ENCODE measurements at regions not wholly inside any gene's neighbourhood (a gene's known extent, or its start where the extent isn't known, plus 50 kb on each side); places are given as distances from the start of the nearest gene placed in this dataset.

DNA sequence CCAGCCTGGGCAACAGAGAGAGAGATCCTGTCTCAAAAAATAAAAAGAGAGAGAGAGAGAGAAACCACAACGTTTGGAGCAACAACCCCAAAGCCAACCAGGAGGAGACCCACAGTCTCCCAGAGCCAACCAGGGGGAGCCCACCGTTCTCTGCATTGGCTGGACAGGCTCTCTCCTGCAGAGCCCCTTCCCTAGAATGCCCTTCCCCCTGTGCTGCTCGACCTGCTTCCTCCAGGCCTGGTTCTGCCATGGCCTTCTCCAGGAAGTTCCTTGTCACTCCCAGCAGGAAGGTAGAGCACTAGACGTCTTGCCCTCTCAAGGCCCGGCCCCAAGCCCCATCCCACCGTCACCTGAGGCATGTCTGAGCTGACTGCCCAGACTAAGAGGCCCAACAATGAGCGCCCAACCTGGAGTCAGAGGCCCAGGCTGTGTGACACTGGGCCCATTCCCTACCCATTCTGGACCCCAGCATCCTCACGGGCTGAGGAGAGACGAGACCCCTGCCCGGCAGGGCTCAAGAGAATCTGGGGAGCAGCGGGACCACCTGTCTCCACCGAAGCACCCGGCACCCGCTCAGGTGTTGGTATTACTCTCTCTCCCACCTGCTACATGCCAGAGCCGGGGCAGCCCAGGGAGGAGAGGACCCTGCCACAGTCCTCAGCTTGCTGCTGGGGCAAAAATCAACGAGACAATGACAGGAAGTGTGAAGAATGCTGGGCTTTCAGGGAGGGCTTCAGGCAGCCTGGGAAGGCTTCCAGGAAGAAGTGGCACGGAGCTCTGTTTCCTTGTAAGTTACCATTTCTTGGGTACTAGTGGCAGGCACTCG is 61.2 kb downstream of the DIO3 start:
- Histone ChIP-seq H3K4me3 (ENCODE audit: low read depth in 2 of 2, low read length in 2 of 2) (no peak overlapping the region), H3K27ac (ENCODE audit: low read length) (no peak overlapping the region), H3K27me3 (ENCODE audit: control insufficient read depth, insufficient read depth, low read length) (no peaks in the 10 kb centered on the region), H3K4me1 (ENCODE audit: control insufficient read depth, insufficient read depth, low read length) (no peaks in the 10 kb centered on the region), H3K36me3 (ENCODE audit: control insufficient read depth, insufficient read depth, low read length) (no peaks in the 10 kb centered on the region), H3K9me3 (ENCODE audit: control insufficient read depth, insufficient read depth, low read depth, low read length) (no peaks in the 10 kb centered on the region)
- BruUV-seq (replicated peaks), result no TSS peak
- DNase-seq (ENCODE audit: low read depth, low spot score) (no peak), ATAC-seq (no peak)
- ChIA-PET POLR2A (no interaction called here), CTCF (interaction anchor here (0.6 kb wide), 1 partner anchor 702 kb away, joined by 3 read pairs; no protein-coding TSS in a partner anchor)
- TF ChIP-seq, protein P1, sequence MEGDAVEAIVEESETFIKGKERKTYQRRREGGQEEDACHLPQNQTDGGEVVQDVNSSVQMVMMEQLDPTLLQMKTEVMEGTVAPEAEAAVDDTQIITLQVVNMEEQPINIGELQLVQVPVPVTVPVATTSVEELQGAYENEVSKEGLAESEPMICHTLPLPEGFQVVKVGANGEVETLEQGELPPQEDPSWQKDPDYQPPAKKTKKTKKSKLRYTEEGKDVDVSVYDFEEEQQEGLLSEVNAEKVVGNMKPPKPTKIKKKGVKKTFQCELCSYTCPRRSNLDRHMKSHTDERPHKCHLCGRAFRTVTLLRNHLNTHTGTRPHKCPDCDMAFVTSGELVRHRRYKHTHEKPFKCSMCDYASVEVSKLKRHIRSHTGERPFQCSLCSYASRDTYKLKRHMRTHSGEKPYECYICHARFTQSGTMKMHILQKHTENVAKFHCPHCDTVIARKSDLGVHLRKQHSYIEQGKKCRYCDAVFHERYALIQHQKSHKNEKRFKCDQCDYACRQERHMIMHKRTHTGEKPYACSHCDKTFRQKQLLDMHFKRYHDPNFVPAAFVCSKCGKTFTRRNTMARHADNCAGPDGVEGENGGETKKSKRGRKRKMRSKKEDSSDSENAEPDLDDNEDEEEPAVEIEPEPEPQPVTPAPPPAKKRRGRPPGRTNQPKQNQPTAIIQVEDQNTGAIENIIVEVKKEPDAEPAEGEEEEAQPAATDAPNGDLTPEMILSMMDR (IDR thresholded peaks at IDR 0.05), result no peak
- no peak for TF ChIP-seq POLR2AphosphoS5 (IDR thresholded peaks at IDR 0.05; ENCODE audit: low read depth, low read length)
- TF ChIP-seq, protein P2, sequence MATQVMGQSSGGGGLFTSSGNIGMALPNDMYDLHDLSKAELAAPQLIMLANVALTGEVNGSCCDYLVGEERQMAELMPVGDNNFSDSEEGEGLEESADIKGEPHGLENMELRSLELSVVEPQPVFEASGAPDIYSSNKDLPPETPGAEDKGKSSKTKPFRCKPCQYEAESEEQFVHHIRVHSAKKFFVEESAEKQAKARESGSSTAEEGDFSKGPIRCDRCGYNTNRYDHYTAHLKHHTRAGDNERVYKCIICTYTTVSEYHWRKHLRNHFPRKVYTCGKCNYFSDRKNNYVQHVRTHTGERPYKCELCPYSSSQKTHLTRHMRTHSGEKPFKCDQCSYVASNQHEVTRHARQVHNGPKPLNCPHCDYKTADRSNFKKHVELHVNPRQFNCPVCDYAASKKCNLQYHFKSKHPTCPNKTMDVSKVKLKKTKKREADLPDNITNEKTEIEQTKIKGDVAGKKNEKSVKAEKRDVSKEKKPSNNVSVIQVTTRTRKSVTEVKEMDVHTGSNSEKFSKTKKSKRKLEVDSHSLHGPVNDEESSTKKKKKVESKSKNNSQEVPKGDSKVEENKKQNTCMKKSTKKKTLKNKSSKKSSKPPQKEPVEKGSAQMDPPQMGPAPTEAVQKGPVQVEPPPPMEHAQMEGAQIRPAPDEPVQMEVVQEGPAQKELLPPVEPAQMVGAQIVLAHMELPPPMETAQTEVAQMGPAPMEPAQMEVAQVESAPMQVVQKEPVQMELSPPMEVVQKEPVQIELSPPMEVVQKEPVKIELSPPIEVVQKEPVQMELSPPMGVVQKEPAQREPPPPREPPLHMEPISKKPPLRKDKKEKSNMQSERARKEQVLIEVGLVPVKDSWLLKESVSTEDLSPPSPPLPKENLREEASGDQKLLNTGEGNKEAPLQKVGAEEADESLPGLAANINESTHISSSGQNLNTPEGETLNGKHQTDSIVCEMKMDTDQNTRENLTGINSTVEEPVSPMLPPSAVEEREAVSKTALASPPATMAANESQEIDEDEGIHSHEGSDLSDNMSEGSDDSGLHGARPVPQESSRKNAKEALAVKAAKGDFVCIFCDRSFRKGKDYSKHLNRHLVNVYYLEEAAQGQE (IDR thresholded peaks at IDR 0.05; ENCODE audit: insufficient read depth in 1 of 2, low read depth in 2 of 2, low read length in 1 of 2), result no peak
- TF ChIP-seq SIN3A (IDR thresholded peaks at IDR 0.05; ENCODE audit: borderline replicate concordance, insufficient read depth, low read depth, low read length), result no peak
- TF ChIP-seq TCF7L2 (IDR thresholded peaks at IDR 0.05; ENCODE audit: low read depth, low read length), result no peak
- in situ Hi-C loops (cut with HindIII; ENCODE audit: low pct_unique_long_range_greater_than_20kb, low sequenced_read_pairs) (no loop called here), intact Hi-C loops (cut with micrococcal nuclease; ENCODE audit: unreplicated experiment) (no loop called here)

DNA sequence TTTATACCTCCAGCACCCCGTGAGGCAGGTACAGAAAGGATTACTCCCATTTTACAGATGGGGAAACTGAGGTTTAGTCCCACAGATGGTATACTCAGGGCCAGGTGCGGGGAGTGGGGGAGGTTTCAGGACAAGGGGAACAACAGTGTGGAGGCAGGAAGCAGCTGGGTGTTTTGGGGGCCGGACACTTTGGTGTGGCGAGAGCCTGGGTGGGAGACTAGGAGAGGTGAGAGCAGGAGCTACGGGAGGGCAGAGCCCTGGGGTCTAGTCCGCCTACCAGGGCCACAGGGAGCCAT is 61.7 kb downstream of the DIO3 start:
- Histone ChIP-seq H3K9me3 (ENCODE audit: control insufficient read depth, insufficient read depth, low read depth, low read length) (no peaks in the 10 kb centered on the region), H3K4me1 (ENCODE audit: control insufficient read depth, insufficient read depth, low read length) (no peaks in the 10 kb centered on the region), H3K27ac (ENCODE audit: low read length) (no peak overlapping the region), H3K27me3 (ENCODE audit: control insufficient read depth, insufficient read depth, low read length) (no peaks in the 10 kb centered on the region), H3K36me3 (ENCODE audit: control insufficient read depth, insufficient read depth, low read length) (no peaks in the 10 kb centered on the region), H3K4me3 (ENCODE audit: low read depth in 2 of 2, low read length in 2 of 2) (no peak overlapping the region)
- intact Hi-C loops (cut with micrococcal nuclease; ENCODE audit: unreplicated experiment), result no loop called here
- ATAC-seq (no peak), DNase-seq (ENCODE audit: low read depth, low spot score) (no peak)
- no peak for TF ChIP-seq TCF7L2 (IDR thresholded peaks at IDR 0.05; ENCODE audit: low read depth, low read length)
- TF ChIP-seq POLR2AphosphoS5 (IDR thresholded peaks at IDR 0.05; ENCODE audit: low read depth, low read length), result no peak
- TF ChIP-seq SIN3A (IDR thresholded peaks at IDR 0.05; ENCODE audit: borderline replicate concordance, insufficient read depth, low read depth, low read length), result no peak
- TF ChIP-seq, protein P1 (IDR thresholded peaks at IDR 0.05), result no peak
- TF ChIP-seq, protein P2 (IDR thresholded peaks at IDR 0.05; ENCODE audit: insufficient read depth in 1 of 2, low read depth in 2 of 2, low read length in 1 of 2), result no peak
- in situ Hi-C loops (cut with HindIII; ENCODE audit: low pct_unique_long_range_greater_than_20kb, low sequenced_read_pairs), result no loop called here
- ChIA-PET POLR2A (no interaction called here), CTCF (interaction anchor here (0.6 kb wide), 1 partner anchor 701 kb away, joined by 3 read pairs; no protein-coding TSS in a partner anchor)
- no TSS peak for BruUV-seq (replicated peaks)
